ENCODE measurements at regions not wholly inside any gene's neighbourhood (a gene's known extent, or its start where the extent isn't known, plus 50 kb on each side); places are given as distances from the start of the nearest gene placed in this dataset.
A peak's percentile ranks its signal among the peaks of the same experiment; 100 is the strongest.

GRCh38 chr5:173696216-173696615, 79.8 kb upstream of the BOD1 start:
- no peak for DNase-seq
- no peaks in the 10 kb centered on the region for H3K27me3 ChIP-seq (ENCODE audit: insufficient read depth, low read depth, severe bottlenecking)
- H3K9me3 ChIP-seq (ENCODE audit: severe bottlenecking) = peaks cover 5% of the 10 kb centered on the region
- H3K36me3 ChIP-seq = no peaks in the 10 kb centered on the region
- H3K4me3 ChIP-seq (ENCODE audit: low read depth, low read length) = no peak overlapping the region
- no peak overlapping the region for H3K27ac ChIP-seq
- no peak for TF ChIP-seq CTCF (IDR thresholded peaks at IDR 0.05; ENCODE audit: low read depth, low read length)

- Histone ChIP-seq H3K9me3 (ENCODE audit: severe bottlenecking) (peaks cover 5% of the 10 kb centered on the region), H3K36me3 (no peaks in the 10 kb centered on the region), H3K27me3 (ENCODE audit: insufficient read depth, low read depth, severe bottlenecking) (no peaks in the 10 kb centered on the region), H3K4me3 (ENCODE audit: low read depth, low read length) (peak overlapping the region; percentile 2; the same call in 1 of the 2 replicates), H3K27ac (peak overlapping the region; percentile 97)
- no peak for TF ChIP-seq CTCF (IDR thresholded peaks at IDR 0.05; ENCODE audit: low read depth, low read length)
- DNase-seq = peak; percentile 79
Observed at GRCh38 chr5:173697931-173698579, 81.6 kb upstream of the BOD1 start.

- peak; percentile 58 for DNase-seq
- H3K4me3 ChIP-seq (ENCODE audit: low read depth, low read length) = no peak overlapping the region
- H3K9me3 ChIP-seq (ENCODE audit: severe bottlenecking) = no peaks in the 10 kb centered on the region
- H3K36me3 ChIP-seq = no peaks in the 10 kb centered on the region
- H3K27ac ChIP-seq = peak overlapping the region; percentile 97
- TF ChIP-seq CTCF (IDR thresholded peaks at IDR 0.05; ENCODE audit: low read depth, low read length) = no peak
- H3K27me3 ChIP-seq (ENCODE audit: insufficient read depth, low read depth, severe bottlenecking) = no peaks in the 10 kb centered on the region
Observed at GRCh38 chr5:173699966-173700365, 83.5 kb upstream of the BOD1 start.

- Histone ChIP-seq H3K27ac (0 out of 2 replicates have a peak overlapping the region, but pooled peaks have one; percentile 6), H3K36me3 (no peaks in the 10 kb centered on the region), H3K4me3 (ENCODE audit: low read depth, low read length) (no peak overlapping the region), H3K9me3 (ENCODE audit: severe bottlenecking) (no peaks in the 10 kb centered on the region), H3K27me3 (ENCODE audit: insufficient read depth, low read depth, severe bottlenecking) (no peaks in the 10 kb centered on the region)
- DNase-seq = no peak
- no peak for TF ChIP-seq CTCF (IDR thresholded peaks at IDR 0.05; ENCODE audit: low read depth, low read length)
Observed at GRCh38 chr5:173703466-173703865, 87.0 kb upstream of the BOD1 start.

GRCh38 chr5:173704615-173705511, 88.4 kb upstream of the BOD1 start:
- Histone ChIP-seq H3K27ac (peak overlapping the region; percentile 85), H3K36me3 (no peaks in the 10 kb centered on the region), H3K9me3 (ENCODE audit: severe bottlenecking) (no peaks in the 10 kb centered on the region), H3K4me3 (ENCODE audit: low read depth, low read length) (peak overlapping the region; percentile 25), H3K27me3 (ENCODE audit: insufficient read depth, low read depth, severe bottlenecking) (no peaks in the 10 kb centered on the region)
- DNase-seq = peak; percentile 52
- no peak for TF ChIP-seq CTCF (IDR thresholded peaks at IDR 0.05; ENCODE audit: low read depth, low read length)

Measured in WERI-Rb-1 (cell line).